HEK293 (cell line): ENCODE measurements at regions not wholly inside any gene's neighbourhood (a gene's known extent, or its start where the extent isn't known, plus 50 kb on each side); places are given as distances from the start of the nearest gene placed in this dataset.

Experiments used
- CTCF ChIA-PET: fragments of 350-600 bp; formaldehyde crosslinking; extraction: SDS; loops from one replicate; lab custom pipeline; 2021; ENCODE audit warnings: antibody characterized with exemption; lab: Yijun Ruan, JAX
- POLR2A ChIA-PET: fragments of 300-600 bp; formaldehyde crosslinking; extraction: SDS; loops from one replicate; lab custom pipeline; 2020; ENCODE audit warnings: antibody characterized with exemption, inconsistent platforms; lab: Yijun Ruan, JAX
- H3K27ac ChIP-seq: fragments of 200-500 bp; sonication (Bioruptor generic); 2 replicates; pipeline ENCODE4 v1.5.1; 2014; ENCODE audit warnings: low read depth, low read length, control low read depth, inconsistent platforms; ENCODE audit errors: extremely low read depth
- H3K36me3 ChIP-seq, 2 experiments: fragments of 200-500 bp in 1 of 2; sonication (Bioruptor generic) in 1 of 2; 1 replicate in 1 of 2; 2 replicates in 1 of 2; pipeline ENCODE4 v1.5.1; 2014 to 2017; ENCODE audit warnings: inconsistent platforms in 2 of 2, low read length in 2 of 2; ENCODE audit not compliant: control insufficient read depth in 2 of 2, insufficient read depth in 1 of 2
- H3K4me1 ChIP-seq: fragments of 200-500 bp; sonication (Bioruptor generic); 2 replicates; pipeline ENCODE4 v1.5.1; 2014; ENCODE audit warnings: mild to moderate bottlenecking, low read length, inconsistent platforms; ENCODE audit not compliant: control insufficient read depth, insufficient read depth
- H3K4me3 ChIP-seq: 2 replicates; pipeline ENCODE4 v1.5.1; 2011; ENCODE audit warnings: low read depth, mild to moderate bottlenecking, control low read depth, low read length, moderate library complexity
- H3K9me3 ChIP-seq: fragments of 200-500 bp; sonication (Bioruptor generic); 2 replicates; pipeline ENCODE4 v1.5.1; 2014; ENCODE audit warnings: low read depth, low read length, inconsistent platforms; ENCODE audit not compliant: control insufficient read depth, insufficient read depth
- OVOL3 ChIP-seq: fragments of 450-650 bp; formaldehyde crosslinking; IDR thresholded peaks from 2 replicates; pipeline ENCODE4 v1.5.1; 2016; ENCODE audit warnings: missing biosample characterization, missing genetic modification characterization
- TCF7L2 ChIP-seq: IDR thresholded peaks from 2 replicates; pipeline ENCODE4 v1.6.1; 2011; ENCODE audit warnings: low read depth, mild to moderate bottlenecking, inconsistent platforms, low read length, moderate library complexity, borderline replicate concordance
- YY1 ChIP-seq: fragments of 450-650 bp; formaldehyde crosslinking; IDR thresholded peaks from 2 replicates; pipeline ENCODE4 v1.5.1; 2018; ENCODE audit warnings: missing biosample characterization, missing genetic modification characterization
- ZEB2 ChIP-seq: fragments of 450-650 bp; formaldehyde crosslinking; IDR thresholded peaks from 2 replicates; pipeline ENCODE4 v1.5.1; 2016; ENCODE audit warnings: missing biosample characterization, missing genetic modification characterization
- ZNF140 ChIP-seq: fragments of 450-650 bp; formaldehyde crosslinking; IDR thresholded peaks from 2 replicates; pipeline ENCODE4 v1.5.1; 2016; ENCODE audit warnings: missing biosample characterization, missing genetic modification characterization
- ZNF16 ChIP-seq: fragments of 450-650 bp; formaldehyde crosslinking; IDR thresholded peaks from 2 replicates; pipeline ENCODE4 v1.5.1; 2016; ENCODE audit warnings: low read depth, missing biosample characterization, missing genetic modification characterization
- ZNF274 ChIP-seq, 2 experiments: fragments of 200-500 bp in 1 of 2; fragments of 450-650 bp in 1 of 2; sonication (Bioruptor generic) in 1 of 2; formaldehyde crosslinking in 1 of 2; IDR thresholded peaks; 2 replicates each; pipeline versions ENCODE4 v1.5.1 to v1.6.1; 2014 to 2016; ENCODE audit warnings: borderline replicate concordance in 1 of 2, inconsistent platforms in 1 of 2, low read length in 1 of 2, missing biosample characterization in 1 of 2, missing genetic modification characterization in 1 of 2
- ZNF416 ChIP-seq: fragments of 450-650 bp; formaldehyde crosslinking; IDR thresholded peaks from 2 replicates; pipeline ENCODE4 v1.5.1; 2016; ENCODE audit warnings: missing biosample characterization, missing genetic modification characterization
- ZNF501 ChIP-seq: fragments of 450-650 bp; formaldehyde crosslinking; IDR thresholded peaks from 2 replicates; pipeline ENCODE4 v1.5.1; 2016; ENCODE audit warnings: missing biosample characterization, missing genetic modification characterization
- ZNF530 ChIP-seq: fragments of 450-650 bp; formaldehyde crosslinking; IDR thresholded peaks from 2 replicates; pipeline ENCODE4 v1.5.1; 2016; ENCODE audit warnings: low read depth, missing biosample characterization, missing genetic modification characterization
- ZNF560 ChIP-seq: fragments of 450-650 bp; formaldehyde crosslinking; IDR thresholded peaks from 2 replicates; pipeline ENCODE4 v1.5.1; 2017; ENCODE audit warnings: missing biosample characterization, missing genetic modification characterization, borderline replicate concordance
- ZNF626 ChIP-seq: fragments of 450-650 bp; sonication (Bioruptor Pico); formaldehyde crosslinking; IDR thresholded peaks from 2 replicates; pipeline ENCODE4 v1.5.1; 2018; ENCODE audit warnings: missing biosample characterization, missing genetic modification characterization, inconsistent platforms
- ZNF768 ChIP-seq: fragments of 450-650 bp; formaldehyde crosslinking; IDR thresholded peaks from 2 replicates; pipeline ENCODE4 v1.5.1; 2018; ENCODE audit warnings: missing biosample characterization, mild to moderate bottlenecking, missing genetic modification characterization
- ZNF843 ChIP-seq: fragments of 450-650 bp; formaldehyde crosslinking; IDR thresholded peaks from 2 replicates; pipeline ENCODE4 v1.5.1; 2016; ENCODE audit warnings: missing biosample characterization, missing genetic modification characterization
- TF ChIP-seq, protein P1 (sequence below): sonication (generic); formaldehyde crosslinking; IDR thresholded peaks from 2 replicates; pipeline ENCODE4 v1.8.1; 2022; ENCODE audit warnings: mild to moderate bottlenecking, moderate library complexity, missing genetic modification reagents
- TF ChIP-seq, protein P2 (sequence below): fragments of 450-650 bp; formaldehyde crosslinking; IDR thresholded peaks from 2 replicates; pipeline ENCODE4 v1.5.1; 2016; ENCODE audit warnings: missing biosample characterization, missing genetic modification characterization, low read depth
- TF ChIP-seq, protein P3 (sequence below): fragments of 450-650 bp; formaldehyde crosslinking; IDR thresholded peaks from 2 replicates; pipeline ENCODE4 v1.5.1; 2016; ENCODE audit warnings: missing biosample characterization, missing genetic modification characterization, low read depth
- TF ChIP-seq, protein P4 (sequence below): fragments of 450-650 bp; IDR thresholded peaks from 2 replicates; pipeline ENCODE4 v1.5.1; 2018; ENCODE audit warnings: missing biosample characterization, mild to moderate bottlenecking, missing genetic modification characterization
- TF ChIP-seq, protein P5 (sequence below): fragments of 450-650 bp; formaldehyde crosslinking; IDR thresholded peaks from 2 replicates; pipeline ENCODE4; 2016; ENCODE audit warnings: missing biosample characterization, missing genetic modification characterization

DNA sequence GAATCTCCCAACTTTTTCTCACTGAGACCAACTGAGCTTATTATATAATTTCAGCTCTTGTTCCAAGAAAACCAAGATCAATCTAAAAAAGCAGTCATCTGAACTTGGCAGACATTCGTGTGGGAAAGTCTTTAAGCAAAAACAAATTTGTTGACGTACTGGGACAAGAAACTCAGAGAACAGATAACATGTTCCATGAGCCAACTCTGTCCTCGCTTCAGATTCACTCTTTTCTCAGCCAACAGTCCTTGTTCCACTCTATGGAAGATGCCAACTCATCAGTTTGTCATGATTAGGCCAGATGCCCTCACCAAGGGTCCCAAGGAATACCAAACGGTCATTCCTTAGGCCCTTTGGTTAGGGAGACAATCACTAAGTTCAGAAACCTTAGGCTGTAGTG is 224.2 kb upstream of the CTAGE1 start (continued):
- TF ChIP-seq ZNF274 (IDR thresholded peaks at IDR 0.05; ENCODE audit: low read length) (no peak), ZNF274 (tag by site-specific recombination; IDR thresholded peaks at IDR 0.05; ENCODE audit: borderline replicate concordance) (no peak), TCF7L2 (no peak), ZNF768 (tag by site-specific recombination) (no peak), ZEB2 (no peak)

DNA sequence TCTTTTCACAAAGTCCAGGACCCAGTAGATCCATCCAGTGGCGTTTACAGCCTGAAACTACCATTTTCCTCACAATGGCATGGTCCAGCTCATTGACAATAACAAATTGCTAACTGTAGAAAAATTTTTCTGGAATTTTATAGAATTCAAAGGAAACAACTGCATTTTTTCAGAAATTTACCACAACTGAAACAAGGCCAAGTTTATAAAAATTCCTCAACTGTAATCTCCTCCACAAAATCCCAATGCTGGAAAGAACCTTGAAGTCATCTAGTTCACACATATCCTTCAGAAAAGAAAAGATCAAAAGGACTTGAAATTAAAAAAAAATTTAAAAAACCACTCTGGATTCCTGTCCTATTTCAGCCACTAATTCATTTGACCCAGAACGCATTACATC is 226.0 kb upstream of the CTAGE1 start:
- Histone ChIP-seq H3K4me3 (no peak overlapping the region), H3K36me3 (no peaks in the 10 kb centered on the region)
- ChIA-PET POLR2A (no interaction called here), CTCF (interaction anchor here (0.7 kb wide), 2 partner anchors 49 to 59 kb away, joined by 3 to 4 read pairs; no protein-coding TSS in a partner anchor)
- TF ChIP-seq ZNF140 (tag by site-specific recombination) = no peak
- no peak for TF ChIP-seq YY1
- no peak for TF ChIP-seq ZNF626 (tag by site-specific recombination)
- no peak for TF ChIP-seq ZNF16 (tag by site-specific recombination)
- no peak for TF ChIP-seq ZNF843 (tag by site-specific recombination)
- TF ChIP-seq, protein P1, sequence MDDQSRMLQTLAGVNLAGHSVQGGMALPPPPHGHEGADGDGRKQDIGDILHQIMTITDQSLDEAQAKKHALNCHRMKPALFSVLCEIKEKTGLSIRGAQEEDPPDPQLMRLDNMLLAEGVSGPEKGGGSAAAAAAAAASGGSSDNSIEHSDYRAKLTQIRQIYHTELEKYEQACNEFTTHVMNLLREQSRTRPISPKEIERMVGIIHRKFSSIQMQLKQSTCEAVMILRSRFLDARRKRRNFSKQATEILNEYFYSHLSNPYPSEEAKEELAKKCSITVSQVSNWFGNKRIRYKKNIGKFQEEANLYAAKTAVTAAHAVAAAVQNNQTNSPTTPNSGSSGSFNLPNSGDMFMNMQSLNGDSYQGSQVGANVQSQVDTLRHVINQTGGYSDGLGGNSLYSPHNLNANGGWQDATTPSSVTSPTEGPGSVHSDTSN (CRISPR knock-in tag) = no peak
- no peak for TF ChIP-seq ZNF274 (IDR thresholded peaks at IDR 0.05; ENCODE audit: low read length)
- TF ChIP-seq ZNF274 (tag by site-specific recombination; IDR thresholded peaks at IDR 0.05; ENCODE audit: borderline replicate concordance) = no peak
- TF ChIP-seq ZNF560 (tag by site-specific recombination) = no peak
- TF ChIP-seq OVOL3 (tag by site-specific recombination) = no peak
- TF ChIP-seq, protein P2, sequence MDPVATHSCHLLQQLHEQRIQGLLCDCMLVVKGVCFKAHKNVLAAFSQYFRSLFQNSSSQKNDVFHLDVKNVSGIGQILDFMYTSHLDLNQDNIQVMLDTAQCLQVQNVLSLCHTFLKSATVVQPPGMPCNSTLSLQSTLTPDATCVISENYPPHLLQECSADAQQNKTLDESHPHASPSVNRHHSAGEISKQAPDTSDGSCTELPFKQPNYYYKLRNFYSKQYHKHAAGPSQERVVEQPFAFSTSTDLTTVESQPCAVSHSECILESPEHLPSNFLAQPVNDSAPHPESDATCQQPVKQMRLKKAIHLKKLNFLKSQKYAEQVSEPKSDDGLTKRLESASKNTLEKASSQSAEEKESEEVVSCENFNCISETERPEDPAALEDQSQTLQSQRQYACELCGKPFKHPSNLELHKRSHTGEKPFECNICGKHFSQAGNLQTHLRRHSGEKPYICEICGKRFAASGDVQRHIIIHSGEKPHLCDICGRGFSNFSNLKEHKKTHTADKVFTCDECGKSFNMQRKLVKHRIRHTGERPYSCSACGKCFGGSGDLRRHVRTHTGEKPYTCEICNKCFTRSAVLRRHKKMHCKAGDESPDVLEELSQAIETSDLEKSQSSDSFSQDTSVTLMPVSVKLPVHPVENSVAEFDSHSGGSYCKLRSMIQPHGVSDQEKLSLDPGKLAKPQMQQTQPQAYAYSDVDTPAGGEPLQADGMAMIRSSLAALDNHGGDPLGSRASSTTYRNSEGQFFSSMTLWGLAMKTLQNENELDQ (tag by site-specific recombination) = no peak
- TF ChIP-seq ZNF416 (tag by site-specific recombination) = no peak
- TF ChIP-seq ZNF530 (tag by site-specific recombination) = no peak
- no peak for TF ChIP-seq ZNF501 (tag by site-specific recombination)
- TF ChIP-seq, protein P3, sequence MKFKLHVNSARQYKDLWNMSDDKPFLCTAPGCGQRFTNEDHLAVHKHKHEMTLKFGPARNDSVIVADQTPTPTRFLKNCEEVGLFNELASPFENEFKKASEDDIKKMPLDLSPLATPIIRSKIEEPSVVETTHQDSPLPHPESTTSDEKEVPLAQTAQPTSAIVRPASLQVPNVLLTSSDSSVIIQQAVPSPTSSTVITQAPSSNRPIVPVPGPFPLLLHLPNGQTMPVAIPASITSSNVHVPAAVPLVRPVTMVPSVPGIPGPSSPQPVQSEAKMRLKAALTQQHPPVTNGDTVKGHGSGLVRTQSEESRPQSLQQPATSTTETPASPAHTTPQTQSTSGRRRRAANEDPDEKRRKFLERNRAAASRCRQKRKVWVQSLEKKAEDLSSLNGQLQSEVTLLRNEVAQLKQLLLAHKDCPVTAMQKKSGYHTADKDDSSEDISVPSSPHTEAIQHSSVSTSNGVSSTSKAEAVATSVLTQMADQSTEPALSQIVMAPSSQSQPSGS (tag by site-specific recombination) = no peak
- TF ChIP-seq, protein P4, sequence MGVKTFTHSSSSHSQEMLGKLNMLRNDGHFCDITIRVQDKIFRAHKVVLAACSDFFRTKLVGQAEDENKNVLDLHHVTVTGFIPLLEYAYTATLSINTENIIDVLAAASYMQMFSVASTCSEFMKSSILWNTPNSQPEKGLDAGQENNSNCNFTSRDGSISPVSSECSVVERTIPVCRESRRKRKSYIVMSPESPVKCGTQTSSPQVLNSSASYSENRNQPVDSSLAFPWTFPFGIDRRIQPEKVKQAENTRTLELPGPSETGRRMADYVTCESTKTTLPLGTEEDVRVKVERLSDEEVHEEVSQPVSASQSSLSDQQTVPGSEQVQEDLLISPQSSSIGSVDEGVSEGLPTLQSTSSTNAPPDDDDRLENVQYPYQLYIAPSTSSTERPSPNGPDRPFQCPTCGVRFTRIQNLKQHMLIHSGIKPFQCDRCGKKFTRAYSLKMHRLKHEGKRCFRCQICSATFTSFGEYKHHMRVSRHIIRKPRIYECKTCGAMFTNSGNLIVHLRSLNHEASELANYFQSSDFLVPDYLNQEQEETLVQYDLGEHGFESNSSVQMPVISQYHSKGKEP = no peak
- TF ChIP-seq, protein P5, sequence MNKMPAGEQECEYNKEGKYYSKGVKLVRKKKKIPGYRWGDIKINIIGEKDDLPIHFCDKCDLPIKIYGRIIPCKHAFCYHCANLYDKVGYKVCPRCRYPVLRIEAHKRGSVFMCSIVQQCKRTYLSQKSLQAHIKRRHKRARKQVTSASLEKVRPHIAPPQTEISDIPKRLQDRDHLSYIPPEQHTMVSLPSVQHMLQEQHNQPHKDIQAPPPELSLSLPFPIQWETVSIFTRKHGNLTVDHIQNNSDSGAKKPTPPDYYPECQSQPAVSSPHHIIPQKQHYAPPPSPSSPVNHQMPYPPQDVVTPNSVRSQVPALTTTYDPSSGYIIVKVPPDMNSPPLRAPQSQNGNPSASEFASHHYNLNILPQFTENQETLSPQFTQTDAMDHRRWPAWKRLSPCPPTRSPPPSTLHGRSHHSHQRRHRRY (tag by site-specific recombination) = no peak
- TF ChIP-seq, all 188 proteins: peak for 0
- no peak overlapping the region for H3K27ac ChIP-seq
- no peaks in the 10 kb centered on the region for H3K9me3 ChIP-seq
- no peaks in the 10 kb centered on the region for H3K4me1 ChIP-seq
